GM23338 (cell line): ENCODE measurements at regions not wholly inside any gene's neighbourhood (a gene's known extent, or its start where the extent isn't known, plus 50 kb on each side); places are given as distances from the start of the nearest gene placed in this dataset.

Experiments
- ATAC-seq: fragments of 200-7000 bp; cut with Tn5 transposase; 3 replicates; pipeline ENCODE4 v1.9.1; 2020
- DNase-seq: peaks from one replicate; pipeline ENCODE4 v3.0.0-alpha.2; 2015; ENCODE audit warnings: low spot score
- H2AFZ ChIP-seq: fragments of 200-600 bp; sonication (generic); 2 replicates; pipeline ENCODE4 v1.8.0; 2016; ENCODE audit warnings: antibody characterized with exemption, mild to moderate bottlenecking, moderate library complexity
- H3F3A ChIP-seq: fragments of 200-600 bp; sonication (generic); replicated peaks from 2 replicates; pipeline ENCODE4 v1.8.0; 2017; ENCODE audit warnings: antibody characterized with exemption, mixed run types, low read depth
- H3K27ac ChIP-seq: fragments of 200-600 bp; sonication (generic); 2 replicates; pipeline ENCODE4 v1.6.1; 2016; ENCODE audit warnings: low read depth
- H3K27me3 ChIP-seq: fragments of 200-600 bp; sonication (generic); 2 replicates; pipeline ENCODE4 v1.8.0; 2016; ENCODE audit warnings: mild to moderate bottlenecking, mixed run types, moderate library complexity; ENCODE audit not compliant: insufficient read depth
- H3K36me3 ChIP-seq: fragments of 200-600 bp; sonication (generic); 2 replicates; pipeline ENCODE4 v1.8.0; 2016; ENCODE audit warnings: mild to moderate bottlenecking; ENCODE audit not compliant: insufficient read depth
- H3K4me1 ChIP-seq: fragments of 200-600 bp; sonication (generic); 2 replicates; pipeline ENCODE4 v1.8.0; 2016; ENCODE audit warnings: mild to moderate bottlenecking, moderate library complexity; ENCODE audit not compliant: insufficient read depth
- H3K4me2 ChIP-seq: fragments of 200-600 bp; sonication (generic); 2 replicates; pipeline ENCODE4 v1.7.1; 2017; ENCODE audit warnings: mixed run types
- H3K4me3 ChIP-seq: fragments of 200-600 bp; sonication (generic); 2 replicates; pipeline ENCODE4 v1.6.1; 2016; ENCODE audit warnings: mixed run types
- H3K79me2 ChIP-seq: fragments of 200-600 bp; sonication (generic); replicated peaks from 2 replicates; pipeline ENCODE4 v1.8.0; 2017; ENCODE audit warnings: mild to moderate bottlenecking; ENCODE audit not compliant: insufficient read depth
- H3K9me2 ChIP-seq: fragments of 200-600 bp; sonication (generic); 2 replicates; pipeline ENCODE4 v1.8.0; 2017; ENCODE audit not compliant: insufficient read depth
- H4K20me1 ChIP-seq: fragments of 200-600 bp; sonication (generic); replicated peaks from 2 replicates; pipeline ENCODE4 v1.8.0; 2017; ENCODE audit warnings: mild to moderate bottlenecking; ENCODE audit not compliant: insufficient read depth
- H3K27ac Mint-ChIP-seq: 2 replicates; pipeline ENCODE4 v1.8.0; 2020; ENCODE audit warnings: inconsistent platforms, mild to moderate bottlenecking, moderate library complexity, mixed read lengths
- H3K27me3 Mint-ChIP-seq: 3 replicates; pipeline ENCODE4 v1.8.0; 2022; ENCODE audit warnings: low read depth, mild to moderate bottlenecking, moderate library complexity, mixed read lengths, inconsistent platforms; ENCODE audit not compliant: insufficient read depth, poor library complexity
- H3K36me3 Mint-ChIP-seq: 3 replicates; pipeline ENCODE4 v1.8.0; 2021; ENCODE audit warnings: low read depth, mild to moderate bottlenecking, inconsistent platforms, moderate library complexity, mixed read lengths
- H3K4me1 Mint-ChIP-seq: 3 replicates; pipeline ENCODE4 v1.8.0; 2020; ENCODE audit warnings: mild to moderate bottlenecking, inconsistent platforms, mixed read lengths
- H3K4me3 Mint-ChIP-seq: 3 replicates; pipeline ENCODE4 v1.8.0; 2021; ENCODE audit warnings: moderate library complexity, mild to moderate bottlenecking, inconsistent platforms, mixed read lengths
- H3K9me3 Mint-ChIP-seq: 3 replicates; pipeline ENCODE4 v1.8.0; 2020; ENCODE audit warnings: moderate library complexity, mild to moderate bottlenecking, inconsistent platforms, mixed read lengths
- CREB1 ChIP-seq: fragments of 250-450 bp; sonication (Bioruptor Pico); IDR thresholded peaks from 2 replicates; pipeline ENCODE4 v1.5.0; 2020; ENCODE audit warnings: low read depth, mild to moderate bottlenecking, moderate library complexity
- EZH2phosphoT487 ChIP-seq: fragments of 200-600 bp; sonication (generic); IDR thresholded peaks from one replicate; pipeline ENCODE4 v1.8.1; 2018; ENCODE audit warnings: antibody characterized with exemption; ENCODE audit not compliant: unreplicated experiment
- JUNB ChIP-seq: IDR thresholded peaks from one replicate; pipeline ENCODE4 v1.6.1; 2016; ENCODE audit warnings: antibody characterized with exemption; ENCODE audit not compliant: unreplicated experiment
- NANOG ChIP-seq: IDR thresholded peaks from 2 replicates; pipeline ENCODE4 v1.6.1; 2016; ENCODE audit warnings: antibody characterized with exemption, borderline replicate concordance
- POLR2AphosphoS5 ChIP-seq: IDR thresholded peaks from 2 replicates; pipeline ENCODE4 v1.6.1; 2016; ENCODE audit warnings: antibody characterized with exemption, low read depth
- STAT1 ChIP-seq: IDR thresholded peaks from one replicate; pipeline ENCODE4 v1.6.1; 2016; ENCODE audit warnings: antibody characterized with exemption; ENCODE audit not compliant: unreplicated experiment
- ZNF114 ChIP-seq: fragments of 250-450 bp; sonication (Bioruptor Pico); IDR thresholded peaks from 2 replicates; pipeline ENCODE4 v1.5.0; 2020; ENCODE audit warnings: mild to moderate bottlenecking, moderate library complexity
- TF ChIP-seq, protein P1 (sequence below): IDR thresholded peaks from one replicate; pipeline ENCODE4 v1.6.1; 2018; ENCODE audit warnings: antibody characterized with exemption; ENCODE audit not compliant: unreplicated experiment
- TF ChIP-seq, protein P2 (sequence below): fragments of 250-450 bp; sonication (Bioruptor Pico); IDR thresholded peaks from 2 replicates; pipeline ENCODE4 v1.5.0; 2020; ENCODE audit warnings: mild to moderate bottlenecking, moderate library complexity
- TF ChIP-seq, protein P3 (sequence below): IDR thresholded peaks from 2 replicates; pipeline ENCODE4 v1.6.1; 2016; ENCODE audit warnings: antibody characterized with exemption
- TF ChIP-seq, protein P4 (sequence below), 2 experiments: fragments of 200-600 bp in 1 of 2; sonication (generic) in 1 of 2; conservative IDR thresholded peaks; 2 replicates each; pipeline versions ENCODE4 v1.5.1 to v1.6.1; 2016 to 2017; ENCODE audit warnings: antibody characterized with exemption in 2 of 2, low read depth in 2 of 2, mild to moderate bottlenecking in 2 of 2, moderate library complexity in 1 of 2

- peaks cover 1% of the 10 kb centered on the region for H3K27me3 Mint-ChIP-seq
Observed at GRCh38 chr5:152293189-152293588, 111.9 kb downstream of the NMUR2 start.

More at GRCh38 chr5:152293189-152293588, 111.9 kb downstream of the NMUR2 start:
- Histone ChIP-seq H3K36me3 (no peaks in the 10 kb centered on the region), H3K4me3 (no peak overlapping the region), H3K9me2 (no peaks in the 10 kb centered on the region), H3K27me3 (no peaks in the 10 kb centered on the region), H3K27ac (no peak overlapping the region), H3K4me2 (no peak overlapping the region), H3F3A (no peaks in the 10 kb centered on the region), H3K4me1 (no peaks in the 10 kb centered on the region), H3K79me2 (no peaks in the 10 kb centered on the region), H4K20me1 (no peaks in the 10 kb centered on the region), H2AFZ (no peak overlapping the region)
- Mint-ChIP-seq H3K4me1 (no peaks in the 10 kb centered on the region), H3K9me3 (no peaks in the 10 kb centered on the region), H3K36me3 (no peaks in the 10 kb centered on the region), H3K4me3 (no peak overlapping the region), H3K27ac (no peak overlapping the region)
- TF ChIP-seq, protein P1, sequence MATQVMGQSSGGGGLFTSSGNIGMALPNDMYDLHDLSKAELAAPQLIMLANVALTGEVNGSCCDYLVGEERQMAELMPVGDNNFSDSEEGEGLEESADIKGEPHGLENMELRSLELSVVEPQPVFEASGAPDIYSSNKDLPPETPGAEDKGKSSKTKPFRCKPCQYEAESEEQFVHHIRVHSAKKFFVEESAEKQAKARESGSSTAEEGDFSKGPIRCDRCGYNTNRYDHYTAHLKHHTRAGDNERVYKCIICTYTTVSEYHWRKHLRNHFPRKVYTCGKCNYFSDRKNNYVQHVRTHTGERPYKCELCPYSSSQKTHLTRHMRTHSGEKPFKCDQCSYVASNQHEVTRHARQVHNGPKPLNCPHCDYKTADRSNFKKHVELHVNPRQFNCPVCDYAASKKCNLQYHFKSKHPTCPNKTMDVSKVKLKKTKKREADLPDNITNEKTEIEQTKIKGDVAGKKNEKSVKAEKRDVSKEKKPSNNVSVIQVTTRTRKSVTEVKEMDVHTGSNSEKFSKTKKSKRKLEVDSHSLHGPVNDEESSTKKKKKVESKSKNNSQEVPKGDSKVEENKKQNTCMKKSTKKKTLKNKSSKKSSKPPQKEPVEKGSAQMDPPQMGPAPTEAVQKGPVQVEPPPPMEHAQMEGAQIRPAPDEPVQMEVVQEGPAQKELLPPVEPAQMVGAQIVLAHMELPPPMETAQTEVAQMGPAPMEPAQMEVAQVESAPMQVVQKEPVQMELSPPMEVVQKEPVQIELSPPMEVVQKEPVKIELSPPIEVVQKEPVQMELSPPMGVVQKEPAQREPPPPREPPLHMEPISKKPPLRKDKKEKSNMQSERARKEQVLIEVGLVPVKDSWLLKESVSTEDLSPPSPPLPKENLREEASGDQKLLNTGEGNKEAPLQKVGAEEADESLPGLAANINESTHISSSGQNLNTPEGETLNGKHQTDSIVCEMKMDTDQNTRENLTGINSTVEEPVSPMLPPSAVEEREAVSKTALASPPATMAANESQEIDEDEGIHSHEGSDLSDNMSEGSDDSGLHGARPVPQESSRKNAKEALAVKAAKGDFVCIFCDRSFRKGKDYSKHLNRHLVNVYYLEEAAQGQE: no peak
- TF ChIP-seq, protein P2, sequence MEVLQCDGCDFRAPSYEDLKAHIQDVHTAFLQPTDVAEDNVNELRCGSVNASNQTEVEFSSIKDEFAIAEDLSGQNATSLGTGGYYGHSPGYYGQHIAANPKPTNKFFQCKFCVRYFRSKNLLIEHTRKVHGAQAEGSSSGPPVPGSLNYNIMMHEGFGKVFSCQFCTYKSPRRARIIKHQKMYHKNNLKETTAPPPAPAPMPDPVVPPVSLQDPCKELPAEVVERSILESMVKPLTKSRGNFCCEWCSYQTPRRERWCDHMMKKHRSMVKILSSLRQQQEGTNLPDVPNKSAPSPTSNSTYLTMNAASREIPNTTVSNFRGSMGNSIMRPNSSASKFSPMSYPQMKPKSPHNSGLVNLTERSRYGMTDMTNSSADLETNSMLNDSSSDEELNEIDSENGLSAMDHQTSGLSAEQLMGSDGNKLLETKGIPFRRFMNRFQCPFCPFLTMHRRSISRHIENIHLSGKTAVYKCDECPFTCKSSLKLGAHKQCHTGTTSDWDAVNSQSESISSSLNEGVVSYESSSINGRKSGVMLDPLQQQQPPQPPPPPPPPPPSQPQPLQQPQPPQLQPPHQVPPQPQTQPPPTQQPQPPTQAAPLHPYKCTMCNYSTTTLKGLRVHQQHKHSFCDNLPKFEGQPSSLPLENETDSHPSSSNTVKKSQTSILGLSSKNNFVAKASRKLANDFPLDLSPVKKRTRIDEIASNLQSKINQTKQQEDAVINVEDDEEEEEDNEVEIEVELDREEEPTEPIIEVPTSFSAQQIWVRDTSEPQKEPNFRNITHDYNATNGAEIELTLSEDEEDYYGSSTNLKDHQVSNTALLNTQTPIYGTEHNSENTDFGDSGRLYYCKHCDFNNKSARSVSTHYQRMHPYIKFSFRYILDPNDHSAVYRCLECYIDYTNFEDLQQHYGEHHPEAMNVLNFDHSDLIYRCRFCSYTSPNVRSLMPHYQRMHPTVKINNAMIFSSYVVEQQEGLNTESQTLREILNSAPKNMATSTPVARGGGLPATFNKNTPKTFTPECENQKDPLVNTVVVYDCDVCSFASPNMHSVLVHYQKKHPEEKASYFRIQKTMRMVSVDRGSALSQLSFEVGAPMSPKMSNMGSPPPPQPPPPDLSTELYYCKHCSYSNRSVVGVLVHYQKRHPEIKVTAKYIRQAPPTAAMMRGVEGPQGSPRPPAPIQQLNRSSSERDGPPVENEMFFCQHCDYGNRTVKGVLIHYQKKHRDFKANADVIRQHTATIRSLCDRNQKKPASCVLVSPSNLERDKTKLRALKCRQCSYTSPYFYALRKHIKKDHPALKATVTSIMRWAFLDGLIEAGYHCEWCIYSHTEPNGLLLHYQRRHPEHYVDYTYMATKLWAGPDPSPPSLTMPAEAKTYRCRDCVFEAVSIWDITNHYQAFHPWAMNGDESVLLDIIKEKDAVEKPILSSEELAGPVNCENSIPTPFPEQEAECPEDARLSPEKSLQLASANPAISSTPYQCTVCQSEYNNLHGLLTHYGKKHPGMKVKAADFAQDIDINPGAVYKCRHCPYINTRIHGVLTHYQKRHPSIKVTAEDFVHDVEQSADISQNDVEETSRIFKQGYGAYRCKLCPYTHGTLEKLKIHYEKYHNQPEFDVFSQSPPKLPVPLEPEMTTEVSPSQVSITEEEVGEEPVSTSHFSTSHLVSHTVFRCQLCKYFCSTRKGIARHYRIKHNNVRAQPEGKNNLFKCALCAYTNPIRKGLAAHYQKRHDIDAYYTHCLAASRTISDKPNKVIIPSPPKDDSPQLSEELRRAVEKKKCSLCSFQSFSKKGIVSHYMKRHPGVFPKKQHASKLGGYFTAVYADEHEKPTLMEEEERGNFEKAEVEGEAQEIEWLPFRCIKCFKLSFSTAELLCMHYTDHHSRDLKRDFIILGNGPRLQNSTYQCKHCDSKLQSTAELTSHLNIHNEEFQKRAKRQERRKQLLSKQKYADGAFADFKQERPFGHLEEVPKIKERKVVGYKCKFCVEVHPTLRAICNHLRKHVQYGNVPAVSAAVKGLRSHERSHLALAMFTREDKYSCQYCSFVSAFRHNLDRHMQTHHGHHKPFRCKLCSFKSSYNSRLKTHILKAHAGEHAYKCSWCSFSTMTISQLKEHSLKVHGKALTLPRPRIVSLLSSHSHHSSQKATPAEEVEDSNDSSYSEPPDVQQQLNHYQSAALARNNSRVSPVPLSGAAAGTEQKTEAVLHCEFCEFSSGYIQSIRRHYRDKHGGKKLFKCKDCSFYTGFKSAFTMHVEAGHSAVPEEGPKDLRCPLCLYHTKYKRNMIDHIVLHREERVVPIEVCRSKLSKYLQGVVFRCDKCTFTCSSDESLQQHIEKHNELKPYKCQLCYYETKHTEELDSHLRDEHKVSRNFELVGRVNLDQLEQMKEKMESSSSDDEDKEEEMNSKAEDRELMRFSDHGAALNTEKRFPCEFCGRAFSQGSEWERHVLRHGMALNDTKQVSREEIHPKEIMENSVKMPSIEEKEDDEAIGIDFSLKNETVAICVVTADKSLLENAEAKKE: no peak
- TF ChIP-seq, protein P3, sequence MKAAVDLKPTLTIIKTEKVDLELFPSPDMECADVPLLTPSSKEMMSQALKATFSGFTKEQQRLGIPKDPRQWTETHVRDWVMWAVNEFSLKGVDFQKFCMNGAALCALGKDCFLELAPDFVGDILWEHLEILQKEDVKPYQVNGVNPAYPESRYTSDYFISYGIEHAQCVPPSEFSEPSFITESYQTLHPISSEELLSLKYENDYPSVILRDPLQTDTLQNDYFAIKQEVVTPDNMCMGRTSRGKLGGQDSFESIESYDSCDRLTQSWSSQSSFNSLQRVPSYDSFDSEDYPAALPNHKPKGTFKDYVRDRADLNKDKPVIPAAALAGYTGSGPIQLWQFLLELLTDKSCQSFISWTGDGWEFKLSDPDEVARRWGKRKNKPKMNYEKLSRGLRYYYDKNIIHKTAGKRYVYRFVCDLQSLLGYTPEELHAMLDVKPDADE: no peak
- TF ChIP-seq, protein P4, sequence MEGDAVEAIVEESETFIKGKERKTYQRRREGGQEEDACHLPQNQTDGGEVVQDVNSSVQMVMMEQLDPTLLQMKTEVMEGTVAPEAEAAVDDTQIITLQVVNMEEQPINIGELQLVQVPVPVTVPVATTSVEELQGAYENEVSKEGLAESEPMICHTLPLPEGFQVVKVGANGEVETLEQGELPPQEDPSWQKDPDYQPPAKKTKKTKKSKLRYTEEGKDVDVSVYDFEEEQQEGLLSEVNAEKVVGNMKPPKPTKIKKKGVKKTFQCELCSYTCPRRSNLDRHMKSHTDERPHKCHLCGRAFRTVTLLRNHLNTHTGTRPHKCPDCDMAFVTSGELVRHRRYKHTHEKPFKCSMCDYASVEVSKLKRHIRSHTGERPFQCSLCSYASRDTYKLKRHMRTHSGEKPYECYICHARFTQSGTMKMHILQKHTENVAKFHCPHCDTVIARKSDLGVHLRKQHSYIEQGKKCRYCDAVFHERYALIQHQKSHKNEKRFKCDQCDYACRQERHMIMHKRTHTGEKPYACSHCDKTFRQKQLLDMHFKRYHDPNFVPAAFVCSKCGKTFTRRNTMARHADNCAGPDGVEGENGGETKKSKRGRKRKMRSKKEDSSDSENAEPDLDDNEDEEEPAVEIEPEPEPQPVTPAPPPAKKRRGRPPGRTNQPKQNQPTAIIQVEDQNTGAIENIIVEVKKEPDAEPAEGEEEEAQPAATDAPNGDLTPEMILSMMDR (conservative IDR thresholded peaks at IDR 0.05; ENCODE audit: low read depth in 2 of 2): no peak
- TF ChIP-seq ZNF114 (CRISPR knock-in tag) (no peak), STAT1 (no peak), EZH2phosphoT487 (no peak), POLR2AphosphoS5 (no peak), JUNB (no peak), CREB1 (CRISPR knock-in tag) (no peak), NANOG (no peak)
- ATAC-seq (no peak), DNase-seq (no peak)
